ENCODE measurements at regions not wholly inside any gene's neighbourhood (a gene's known extent, or its start where the extent isn't known, plus 50 kb on each side); places are given as distances from the start of the nearest gene placed in this dataset.

DNA sequence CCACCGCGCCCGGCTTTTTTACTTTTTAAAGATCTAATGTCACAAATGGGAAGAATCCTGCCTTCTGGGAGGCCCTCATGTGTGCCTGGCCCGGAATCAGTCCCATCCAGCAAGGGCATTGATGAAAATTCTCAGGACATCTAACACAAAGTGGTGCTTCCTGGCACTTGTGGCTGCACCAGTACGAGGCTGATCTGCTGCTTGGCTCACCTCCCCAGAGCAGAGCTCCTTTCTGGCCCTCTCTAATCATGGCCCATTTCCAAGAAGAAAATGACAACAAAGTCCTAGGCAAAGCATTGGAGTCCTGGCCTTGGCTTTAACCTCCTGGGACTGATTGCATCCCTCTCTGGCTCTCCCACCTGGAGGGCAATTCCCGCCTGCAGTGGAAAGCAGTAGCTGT is 50.7 kb upstream of the SIAH1 start:
- DNase-seq = no peak

DNA sequence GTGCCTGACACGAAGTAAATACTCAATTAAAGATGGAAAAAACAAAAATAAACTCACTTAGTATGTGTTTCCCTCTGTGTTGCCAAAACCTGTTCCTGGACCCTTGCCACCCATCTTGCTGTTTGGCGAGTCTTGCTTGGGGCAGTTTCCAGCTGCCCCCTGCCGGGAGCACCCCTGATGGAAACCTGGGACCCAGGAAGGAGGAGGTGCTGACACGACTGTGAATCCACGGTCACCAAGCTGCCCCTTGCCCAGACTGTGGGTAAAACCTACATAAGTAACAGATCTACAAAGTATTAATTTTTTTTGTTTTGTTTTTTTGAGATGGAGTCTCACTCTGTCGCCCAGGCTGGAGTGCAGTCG is 50.1 kb upstream of the SIAH1 start:
- no peak for DNase-seq

All from fibroblast of skin of back (primary cell).